HG03045 (cell line): ENCODE measurements at regions not wholly inside any gene's neighbourhood (a gene's known extent, or its start where the extent isn't known, plus 50 kb on each side); places are given as distances from the start of the nearest gene placed in this dataset.
"Not testable (repeated sequence)": the region's sequence is repeated elsewhere in the genome, so short reads cannot be mapped to it uniquely, and the experiment has no call there.

Experiments used
- ATAC-seq: cut with Tn5 transposase; IDR thresholded peaks from one replicate; pipeline ENCODE4 v1.9.1; 2021; ENCODE audit warnings: mild to moderate bottlenecking, moderate library complexity; ENCODE audit not compliant: unreplicated experiment

DNA sequence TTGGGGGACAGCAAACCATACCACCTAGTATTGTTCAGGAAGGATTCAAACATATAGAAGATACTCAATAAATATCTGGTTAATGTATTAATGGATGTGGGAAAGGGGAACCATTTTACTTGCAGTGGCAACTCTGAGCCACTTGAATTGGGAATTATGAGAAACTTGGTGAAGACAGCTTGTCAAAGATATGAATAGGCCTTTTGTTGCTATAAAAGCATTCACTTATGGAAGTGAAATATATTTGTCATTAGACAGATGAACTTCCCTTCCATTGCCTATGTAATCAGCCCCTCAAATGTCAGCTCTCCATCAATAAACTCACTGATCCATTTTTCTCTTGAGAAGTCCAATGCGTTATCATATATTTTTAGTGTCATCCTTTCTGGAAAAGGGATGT is 56.1 kb downstream of the GPR85 start:
- no peak for ATAC-seq

DNA sequence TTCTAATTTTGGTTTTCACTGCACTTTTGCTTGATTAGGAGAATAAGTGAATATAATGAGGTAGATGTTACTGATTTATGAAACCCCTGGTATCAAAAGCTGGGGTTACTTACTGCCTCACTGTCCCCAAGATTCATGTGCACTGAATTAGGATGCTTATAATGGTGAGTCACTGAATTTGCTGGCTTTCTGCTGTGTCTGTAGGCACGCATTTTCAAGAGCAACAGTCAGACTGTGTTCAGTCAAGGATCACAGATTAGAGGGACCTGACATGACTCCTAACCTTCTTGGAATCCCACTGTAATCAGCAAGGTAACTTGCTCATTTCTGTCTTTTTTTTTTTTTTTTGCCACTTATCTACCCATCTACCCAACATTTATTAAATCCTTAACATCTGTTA is 59.7 kb downstream of the GPR85 start:
- ATAC-seq, result no peak

DNA sequence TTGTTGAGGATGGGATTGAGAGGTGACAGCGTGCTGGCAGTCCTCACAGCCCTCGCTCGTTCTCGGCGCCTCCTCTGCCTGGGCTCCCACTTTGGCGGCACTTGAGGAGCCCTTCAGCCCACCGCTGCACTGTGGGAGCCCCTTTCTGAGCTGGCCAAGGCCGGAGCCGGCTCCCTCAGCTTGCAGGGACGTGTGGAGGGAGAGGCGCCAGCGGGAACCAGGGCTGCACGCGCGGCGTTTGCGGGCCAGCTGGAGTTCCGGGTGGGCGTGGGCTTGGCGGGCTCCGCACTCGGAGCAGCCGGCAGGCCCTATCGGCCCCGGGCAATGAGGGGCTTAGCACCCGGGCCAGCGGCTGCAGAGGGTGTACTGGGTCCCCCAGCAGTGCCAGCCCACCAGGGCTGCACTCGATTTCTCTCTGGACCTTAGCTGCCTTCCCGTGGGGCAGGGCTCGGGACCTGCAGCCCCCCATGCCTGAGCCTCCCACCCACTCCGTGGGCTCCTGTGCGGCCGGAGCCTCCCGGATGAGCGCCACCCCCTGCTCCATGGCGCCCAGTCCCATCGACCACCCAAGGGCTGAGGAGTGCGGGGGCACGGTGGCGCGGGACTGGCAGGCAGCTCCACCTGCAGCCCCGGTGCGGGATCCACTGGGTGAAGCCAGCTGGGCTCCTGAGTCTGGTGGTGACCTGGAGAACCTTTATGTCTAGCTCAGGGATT is 69.3 kb downstream of the GPR85 start:
- ATAC-seq, result not testable (repeated sequence)

DNA sequence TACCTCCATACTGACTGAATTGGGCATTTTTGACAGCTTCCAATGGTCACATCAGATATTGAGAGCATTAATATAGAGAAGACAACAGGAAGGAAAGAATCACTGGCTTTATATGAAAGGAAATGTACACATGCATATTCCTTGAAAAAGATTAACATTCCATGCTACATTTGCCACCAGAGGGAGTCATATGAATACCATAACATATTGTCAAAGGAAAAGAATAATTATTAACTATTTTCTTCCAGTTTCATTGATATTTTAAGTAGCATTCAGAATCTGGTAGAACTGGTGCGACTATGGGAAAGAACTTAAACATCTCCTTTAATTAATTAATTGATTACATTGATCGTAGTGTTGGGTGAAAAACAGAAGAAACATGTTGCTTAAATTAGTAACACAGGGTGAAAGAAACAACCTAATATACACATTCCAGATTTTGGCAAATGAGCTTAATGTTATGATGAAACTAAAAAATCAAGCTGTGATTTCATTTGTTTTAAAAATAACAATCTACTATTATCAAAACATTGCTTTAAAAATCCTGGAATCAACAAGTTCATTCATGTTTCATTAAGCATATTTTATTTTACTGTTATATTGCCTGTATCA is 71.5 kb downstream of the GPR85 start:
- no peak for ATAC-seq

DNA sequence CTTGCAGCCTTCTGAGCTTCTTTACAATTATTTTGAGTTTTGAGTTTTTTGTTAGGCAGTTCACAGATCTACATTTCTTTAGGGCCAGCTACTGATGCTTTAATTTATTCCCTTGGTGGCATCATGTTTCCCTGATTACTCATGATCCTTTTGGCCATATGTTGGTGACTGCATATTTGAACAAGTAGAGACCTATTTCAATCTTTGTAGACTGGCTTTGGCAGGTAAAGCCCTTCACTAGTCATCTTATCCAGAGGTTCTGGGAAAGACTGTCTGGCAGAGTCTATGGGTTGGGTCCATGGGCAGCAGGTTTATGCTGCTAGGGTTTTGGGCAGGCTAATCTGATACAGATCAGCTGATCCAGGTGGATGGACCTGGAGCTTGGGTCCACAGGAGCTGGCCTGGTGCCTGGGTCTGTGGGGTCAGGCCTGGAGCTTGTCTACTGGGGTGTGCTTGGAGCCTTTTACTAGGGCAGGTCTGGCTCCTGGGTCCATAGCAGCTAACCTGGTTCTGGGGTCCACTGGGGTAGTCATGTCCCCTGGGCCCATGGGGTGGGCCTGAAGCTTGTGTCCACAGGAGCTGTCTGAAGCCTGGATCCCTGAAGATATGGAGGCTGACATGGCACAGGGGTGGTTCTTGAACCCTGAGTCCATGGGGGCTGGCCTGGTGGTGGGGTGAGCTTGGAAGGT is 72.7 kb downstream of the GPR85 start:
- ATAC-seq, result no peak

DNA sequence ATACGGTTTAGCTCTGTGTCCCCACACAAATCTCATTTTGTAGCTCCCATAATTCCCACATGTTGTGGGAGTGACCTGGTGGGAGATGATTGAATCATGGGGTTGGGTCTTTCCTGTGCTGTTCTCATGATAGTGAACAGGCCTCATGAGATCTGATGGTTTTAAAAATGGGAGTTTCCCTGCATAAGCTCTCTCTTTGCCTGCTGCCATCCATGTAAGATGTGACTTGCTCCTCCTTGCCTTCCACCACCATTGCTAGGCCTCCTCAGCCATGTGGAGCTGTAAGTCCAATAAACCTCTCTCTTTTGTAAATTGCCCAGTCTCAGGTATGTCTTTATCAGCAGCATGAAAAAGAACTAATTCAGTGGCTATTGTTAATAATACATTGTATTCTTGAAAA is 73.8 kb downstream of the GPR85 start:
- not testable (repeated sequence) for ATAC-seq

DNA sequence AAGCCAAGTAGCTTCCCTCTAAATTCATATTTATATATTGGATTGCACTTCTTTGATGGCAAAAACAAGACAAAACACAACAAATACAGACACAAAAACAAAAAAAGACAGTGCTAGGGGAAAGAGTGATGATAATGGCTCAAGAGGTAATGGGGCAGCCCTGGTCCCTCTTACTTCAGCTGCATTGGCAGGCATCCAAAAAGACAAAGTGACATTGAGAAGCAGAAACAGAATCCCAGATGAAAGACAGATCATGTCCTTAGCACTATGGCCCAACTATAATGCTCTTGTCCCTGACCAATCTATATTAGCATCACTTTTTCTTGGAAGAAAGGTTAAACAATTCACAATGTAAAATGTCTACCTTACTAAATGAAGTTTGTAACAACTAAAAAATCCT is 76.2 kb downstream of the GPR85 start:
- ATAC-seq, result no peak

DNA sequence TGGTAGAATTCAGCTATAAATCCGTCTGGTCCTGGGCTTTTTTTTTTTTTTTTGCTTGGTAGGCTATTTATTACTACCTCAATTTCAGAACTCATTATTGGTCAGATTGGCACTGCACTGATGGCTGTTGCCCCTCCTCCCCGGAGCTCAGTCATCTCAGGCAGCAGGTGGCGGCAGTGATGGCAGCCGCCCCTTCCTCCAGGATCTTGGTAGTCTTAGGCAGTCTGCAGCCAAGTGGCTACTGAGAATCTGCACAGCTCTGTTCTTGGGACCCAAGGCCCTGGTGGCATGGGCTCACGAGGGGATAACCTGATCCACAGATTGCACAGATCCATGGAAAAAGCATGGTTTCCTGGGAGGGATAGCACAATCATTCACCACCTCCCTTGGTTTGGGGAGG is 77.9 kb downstream of the GPR85 start:
- no peak for ATAC-seq

DNA sequence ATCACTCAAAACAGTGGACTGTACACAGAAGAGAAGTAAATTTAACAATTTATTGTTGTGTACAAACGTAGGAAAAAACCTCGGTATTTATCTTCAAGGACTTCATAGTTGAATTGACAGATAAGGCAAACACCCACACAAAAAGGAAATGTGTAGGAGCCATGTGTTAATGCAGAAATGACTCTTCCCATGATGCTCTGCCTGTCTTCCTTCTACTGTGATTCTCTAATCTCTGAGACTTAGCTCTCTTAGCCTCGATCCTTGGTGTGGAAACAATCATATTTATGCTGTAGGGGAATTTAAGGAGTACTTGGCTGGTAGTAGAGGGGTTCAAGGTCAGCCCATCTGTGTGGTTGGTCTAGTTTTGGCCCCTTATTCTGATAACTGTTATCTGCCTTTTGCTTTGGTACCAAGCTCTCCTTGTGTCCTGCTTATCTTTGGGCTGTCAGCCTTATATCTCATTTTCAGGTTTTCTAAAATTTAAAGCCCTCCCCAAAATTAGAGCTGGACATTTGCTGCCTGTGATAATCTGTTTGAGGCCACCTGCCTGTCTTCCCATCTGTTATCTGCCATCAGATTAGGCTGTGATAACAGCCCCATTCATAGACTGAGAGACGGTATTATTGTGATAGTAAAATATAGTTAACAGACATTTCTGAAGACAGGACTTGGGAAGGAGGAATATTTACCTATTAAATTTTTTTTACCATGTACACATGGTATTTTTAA is 81.7 kb downstream of the GPR85 start:
- no peak for ATAC-seq

DNA sequence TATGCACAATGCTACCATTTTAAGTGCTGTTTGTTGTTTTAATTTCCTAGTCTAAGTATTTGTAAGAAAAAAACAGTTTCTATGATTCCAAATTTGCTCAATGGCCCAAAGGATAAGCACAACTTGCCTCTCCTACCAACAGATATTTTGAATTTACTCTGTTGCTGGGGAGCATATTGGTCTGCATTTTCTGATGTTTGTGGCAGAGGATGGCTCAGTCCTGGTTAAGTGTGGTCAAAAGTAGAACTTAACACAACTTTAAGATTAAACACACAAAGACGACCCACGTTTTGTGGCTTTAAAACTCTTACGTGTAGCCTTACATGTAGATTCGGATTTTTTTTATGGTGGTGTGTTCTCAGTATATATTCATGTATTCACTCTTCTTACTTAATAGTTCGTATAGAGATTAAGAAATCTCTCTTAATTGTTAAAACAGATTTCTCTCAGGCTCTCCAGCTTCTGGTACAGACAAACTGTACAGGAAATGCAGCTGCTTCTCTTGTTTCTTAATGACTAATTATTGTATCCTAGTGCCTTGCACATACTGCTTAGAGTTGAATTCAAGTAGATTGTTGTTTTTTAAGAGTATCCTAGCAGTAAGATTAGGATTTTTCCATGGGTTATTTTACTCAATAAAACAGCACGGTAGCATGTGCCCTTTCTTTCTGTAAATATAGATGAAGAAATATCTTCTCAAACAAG is 86.2 kb downstream of the GPR85 start:
- ATAC-seq, result no peak

DNA sequence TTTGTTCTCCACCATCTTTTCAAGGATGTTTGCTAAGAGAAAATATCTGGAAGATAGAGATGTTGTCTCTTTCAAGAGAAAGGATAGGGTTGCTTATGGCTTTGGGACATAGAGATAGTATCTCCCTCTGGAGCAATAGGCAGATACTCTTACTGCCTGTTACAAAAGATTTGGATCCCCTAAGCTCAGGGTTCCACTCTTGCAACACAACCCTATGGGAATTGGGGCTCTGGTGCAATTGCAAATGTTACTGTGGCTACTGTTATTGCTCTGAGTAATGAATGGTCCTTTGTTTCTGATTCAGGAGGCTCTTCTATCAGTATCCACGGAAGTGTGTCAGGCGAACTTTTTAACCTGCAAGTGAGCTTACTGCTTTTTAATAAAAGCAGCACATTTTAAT is 88.8 kb downstream of the GPR85 start:
- no peak for ATAC-seq

DNA sequence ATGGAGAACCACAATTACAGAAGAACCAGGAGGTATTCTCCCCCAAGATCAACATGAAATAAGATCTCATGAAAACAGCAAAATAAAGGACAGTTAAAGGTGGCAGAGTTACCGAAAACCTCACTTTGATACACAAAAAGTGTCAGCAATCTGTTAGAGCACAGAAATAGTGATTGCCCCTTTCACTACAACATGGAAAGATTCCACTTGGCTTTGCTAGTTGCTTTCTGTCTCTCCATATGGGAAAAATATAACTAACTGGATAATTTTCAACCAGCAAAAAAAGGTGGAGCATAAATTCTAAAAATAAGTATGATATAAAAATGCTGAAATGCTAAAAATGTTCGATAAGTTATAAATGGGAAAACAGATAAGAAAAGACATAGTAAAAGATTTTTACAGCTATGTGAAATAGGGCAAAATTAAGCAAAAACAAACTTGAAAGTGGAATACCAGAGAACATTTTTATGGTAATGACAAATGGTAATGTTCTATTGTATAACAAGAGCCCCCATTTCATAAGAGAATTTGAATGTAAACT is 90.2 kb downstream of the GPR85 start:
- ATAC-seq, result no peak

DNA sequence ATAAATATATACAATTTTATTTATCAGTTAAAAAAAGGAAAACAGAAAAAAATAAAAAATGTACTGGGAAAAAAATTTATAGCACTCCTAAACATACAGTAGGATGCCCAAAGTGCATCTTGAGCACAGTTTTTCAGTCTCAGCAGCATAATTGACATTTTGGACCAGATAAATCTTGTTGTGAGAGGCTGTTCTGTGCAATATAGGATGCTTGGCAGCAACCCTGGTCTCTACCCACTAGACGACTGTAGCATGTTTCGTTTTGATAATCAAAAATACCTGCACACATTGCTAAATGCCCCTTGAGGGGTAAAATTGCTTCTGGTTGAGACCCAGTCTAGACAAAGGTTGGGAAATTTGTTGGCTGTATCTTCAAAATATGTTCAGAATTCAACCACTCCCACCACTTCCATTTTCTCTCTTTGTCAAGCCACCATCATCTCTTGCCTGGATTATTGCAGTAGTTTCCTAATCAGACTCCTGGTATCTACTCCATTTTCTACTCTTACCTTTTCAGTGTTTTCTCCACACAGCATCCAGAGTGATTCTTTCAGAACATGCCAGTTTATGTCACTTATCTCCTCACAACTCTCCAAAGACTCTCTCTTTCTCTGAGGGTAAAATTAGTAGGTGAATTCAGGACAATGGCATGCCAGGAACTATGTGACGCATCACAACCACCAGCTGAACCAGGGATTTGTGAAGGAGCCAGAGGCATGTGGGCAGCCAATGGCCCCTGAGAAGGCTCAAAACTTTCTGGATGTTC is 91.4 kb downstream of the GPR85 start:
- ATAC-seq, result no peak

DNA sequence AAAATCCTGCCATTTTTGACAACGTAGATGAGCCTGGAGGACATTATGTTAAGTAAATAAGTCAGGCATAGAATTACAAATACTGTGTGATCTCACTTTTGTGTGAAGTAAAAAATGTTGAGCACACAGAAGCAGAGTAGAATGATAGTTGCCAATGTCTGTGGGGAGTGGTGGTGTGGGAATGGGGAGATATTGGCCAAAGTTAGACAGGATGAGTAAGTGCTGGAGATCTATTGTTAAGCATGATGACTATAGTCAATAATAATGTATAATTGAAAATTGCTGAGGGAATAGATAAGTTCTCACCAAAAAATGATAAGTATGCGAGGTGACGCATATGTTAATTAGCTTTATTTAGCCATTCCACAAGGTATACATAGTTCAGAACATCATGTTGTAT is 92.0 kb downstream of the GPR85 start:
- ATAC-seq, result no peak

DNA sequence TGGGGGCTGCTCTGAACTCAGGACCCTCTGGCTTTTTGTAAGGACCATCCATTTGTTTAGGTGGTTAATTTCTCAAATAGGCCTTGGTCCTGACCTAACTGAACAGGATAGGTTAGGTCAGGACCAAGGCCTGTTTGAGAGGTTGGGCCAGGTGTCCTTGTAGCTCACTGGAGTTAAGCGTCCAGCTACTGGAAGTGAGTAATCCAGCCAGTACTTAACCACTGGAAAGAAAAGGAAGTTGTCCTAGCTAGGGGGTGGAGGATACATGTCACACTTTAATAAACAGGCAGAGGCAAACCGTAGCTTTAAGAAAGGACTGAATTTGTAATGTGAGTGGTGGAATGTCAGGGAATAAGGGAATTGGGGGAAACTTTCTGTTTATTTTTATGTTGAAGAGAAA is 96.0 kb downstream of the GPR85 start:
- no peak for ATAC-seq

DNA sequence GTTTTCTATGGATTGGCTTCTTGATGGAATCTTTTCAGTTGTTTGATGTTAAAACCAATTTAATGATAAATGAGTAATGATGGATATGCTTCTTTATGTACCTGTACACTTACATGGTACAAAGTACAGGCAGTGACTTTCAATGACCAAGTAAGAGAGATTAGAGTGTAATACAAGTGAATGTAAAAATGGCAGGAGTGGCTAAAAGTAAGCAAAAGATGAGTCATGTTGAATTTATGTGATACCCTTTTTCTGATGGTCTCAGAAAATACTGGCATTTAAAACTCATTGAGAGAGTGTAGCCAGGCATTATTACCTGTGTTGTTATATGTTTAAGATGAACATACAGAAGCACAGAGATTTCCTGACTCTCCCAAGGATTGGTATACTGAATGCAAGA is 97.1 kb downstream of the GPR85 start:
- ATAC-seq, result no peak

DNA sequence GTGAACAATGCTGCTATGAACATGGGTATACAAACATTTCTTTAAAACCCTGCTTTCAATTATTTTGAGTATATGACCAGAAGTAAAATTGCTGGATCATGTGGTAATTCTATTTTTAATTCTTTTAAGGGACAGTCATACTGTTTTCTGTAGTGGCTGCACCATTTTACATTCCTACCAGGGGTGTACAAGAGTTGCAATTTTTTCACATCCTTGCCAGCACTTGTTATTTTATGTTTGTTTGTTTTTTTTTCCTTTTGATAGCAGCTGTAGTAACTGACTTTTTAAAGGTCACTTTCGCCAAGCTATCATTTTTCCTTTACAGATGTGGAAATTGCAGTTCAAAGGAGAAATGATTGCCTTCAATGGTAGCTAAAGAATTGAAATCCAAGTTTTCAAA is 99.5 kb downstream of the GPR85 start:
- ATAC-seq, result no peak

DNA sequence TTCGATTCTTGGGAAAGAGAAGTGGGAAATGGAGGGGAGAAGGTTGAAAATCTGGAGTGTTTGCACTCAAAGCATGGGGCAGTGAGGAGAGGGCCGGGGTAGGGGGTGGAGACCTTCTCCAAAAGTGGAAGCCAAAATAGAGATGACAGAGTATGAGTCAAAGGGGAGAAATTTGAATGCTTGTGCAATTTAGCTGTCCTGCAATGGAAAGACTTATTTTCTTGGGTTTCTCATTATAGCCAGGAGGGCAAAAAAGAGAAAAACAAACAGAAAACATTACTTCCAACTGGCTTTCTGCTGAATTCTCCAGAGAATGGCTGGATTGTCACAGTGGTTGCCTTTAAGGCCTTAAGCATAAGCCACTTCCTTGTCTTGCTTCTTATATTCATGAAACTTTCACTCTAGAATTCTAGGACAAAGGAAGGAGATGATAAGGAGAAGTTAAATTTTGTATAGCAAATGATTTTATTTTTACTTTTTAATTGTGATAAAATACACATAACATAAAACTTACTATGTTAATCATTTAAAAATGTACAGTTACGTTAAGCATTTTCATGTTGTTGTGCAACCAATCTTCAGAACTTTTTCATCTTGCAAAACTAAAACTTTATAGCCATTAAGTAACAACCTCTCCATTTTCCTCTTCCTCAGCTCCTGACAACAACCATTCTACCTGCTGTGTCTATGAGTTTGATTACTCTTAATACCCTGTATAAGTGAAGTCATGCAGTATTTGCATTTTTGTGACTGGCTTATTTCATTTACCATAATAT is 100.2 kb downstream of the GPR85 start:
- no peak for ATAC-seq

DNA sequence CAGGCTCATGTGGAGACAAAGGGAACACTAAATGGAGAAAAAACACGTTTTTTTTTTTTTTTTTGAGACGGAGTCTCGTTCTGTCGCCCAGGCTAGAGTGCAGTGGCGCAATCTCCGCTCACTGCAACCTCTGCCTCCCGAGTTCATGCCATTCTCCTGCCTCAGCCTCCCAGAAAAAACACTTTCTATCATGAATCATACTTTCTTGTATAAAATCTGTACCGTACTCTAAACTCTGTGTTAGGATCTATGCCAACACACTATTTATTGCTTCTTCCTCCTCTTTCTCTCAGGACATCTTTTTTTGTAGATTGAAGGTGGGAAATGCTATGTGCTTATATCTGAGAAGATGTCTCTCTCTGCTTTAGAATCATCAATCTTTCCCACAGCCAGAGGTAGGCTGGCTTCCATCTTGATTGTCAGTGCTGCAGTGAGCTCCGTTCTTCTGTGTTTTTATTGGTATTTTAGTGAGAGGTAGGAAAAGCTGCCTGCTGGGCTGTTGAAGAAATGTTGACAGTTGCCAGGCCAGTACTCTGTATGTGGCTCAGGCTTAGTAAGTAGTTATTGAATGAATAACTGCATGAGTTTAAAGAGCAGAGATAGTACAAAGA is 101.1 kb downstream of the GPR85 start:
- no peak for ATAC-seq
